Nephron progenitor cell (in vitro differentiated cells): ENCODE measurements at regions not wholly inside any gene's neighbourhood (a gene's known extent, or its start where the extent isn't known, plus 50 kb on each side); places are given as distances from the start of the nearest gene placed in this dataset.

Experiments used
- DNase-seq: peaks from one replicate; pipeline ENCODE4 v3.0.0; 2021
- H3K27ac Mint-ChIP-seq: 2 replicates; pipeline ENCODE4 v1.8.0; 2021; ENCODE audit warnings: mild to moderate bottlenecking, moderate library complexity, mixed read lengths
- H3K27me3 Mint-ChIP-seq: 2 replicates; pipeline ENCODE4 v1.8.0; 2021; ENCODE audit warnings: mild to moderate bottlenecking, low read depth, mixed read lengths; ENCODE audit not compliant: poor library complexity
- H3K36me3 Mint-ChIP-seq: 2 replicates; pipeline ENCODE4 v1.8.0; 2021; ENCODE audit warnings: low read depth, mixed read lengths
- H3K4me1 Mint-ChIP-seq: 2 replicates; pipeline ENCODE4 v1.8.0; 2021; ENCODE audit warnings: mixed read lengths
- H3K4me3 Mint-ChIP-seq: 2 replicates; pipeline ENCODE4 v1.8.0; 2021; ENCODE audit warnings: mild to moderate bottlenecking, moderate library complexity, mixed read lengths
- H3K9me3 Mint-ChIP-seq: 2 replicates; pipeline ENCODE4 v1.8.0; 2021; ENCODE audit warnings: mild to moderate bottlenecking, moderate library complexity, mixed read lengths
- CTCF ChIP-seq: fragments of 200-600 bp; sonication (generic); IDR thresholded peaks from 2 replicates; pipeline ENCODE4 v1.5.0; 2021; ENCODE audit warnings: antibody characterized with exemption

- Mint-ChIP-seq H3K27ac (no peak overlapping the region), H3K27me3 (peaks cover 10% of the 10 kb centered on the region), H3K4me1 (peaks cover 35% of the 10 kb centered on the region), H3K36me3 (no peaks in the 10 kb centered on the region), H3K4me3 (no peak overlapping the region), H3K9me3 (no peaks in the 10 kb centered on the region)
- DNase-seq = no peak
- TF ChIP-seq CTCF = no peak
Measured at GRCh38 chr10:44177610-44178009, 207.3 kb downstream of the CXCL12 start.

- H3K9me3 Mint-ChIP-seq = no peaks in the 10 kb centered on the region
- TF ChIP-seq CTCF = no peak
- peaks cover 45% of the 10 kb centered on the region for H3K4me1 Mint-ChIP-seq
- no peaks in the 10 kb centered on the region for H3K36me3 Mint-ChIP-seq
- DNase-seq = no peak
- peaks cover 12% of the 10 kb centered on the region for H3K27me3 Mint-ChIP-seq
- no peak overlapping the region for H3K4me3 Mint-ChIP-seq
- H3K27ac Mint-ChIP-seq = no peak overlapping the region
Measured at GRCh38 chr10:44176311-44176710, 208.6 kb downstream of the CXCL12 start.

DNA sequence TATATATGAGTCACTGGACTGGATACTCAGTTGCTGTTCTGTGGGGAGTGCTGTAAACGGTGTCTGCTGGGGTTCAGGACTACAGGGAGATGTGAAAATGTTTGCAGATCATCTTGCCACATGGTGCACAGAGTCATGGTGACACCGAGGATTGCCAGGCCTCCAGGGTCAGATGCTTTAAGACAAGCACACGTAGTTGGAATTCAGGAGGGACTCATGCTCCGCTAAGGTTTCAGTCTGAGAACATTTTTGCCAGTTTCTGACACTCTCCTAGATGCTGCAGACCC, 211.3 kb downstream of the CXCL12 start:
- Mint-ChIP-seq H3K4me1 (peaks cover 49% of the 10 kb centered on the region), H3K27ac (peak overlapping the region; percentile 28), H3K27me3 (peaks cover 17% of the 10 kb centered on the region), H3K9me3 (no peaks in the 10 kb centered on the region), H3K4me3 (no peak overlapping the region), H3K36me3 (no peaks in the 10 kb centered on the region)
- TF ChIP-seq CTCF = no peak
- no peak for DNase-seq

DNA sequence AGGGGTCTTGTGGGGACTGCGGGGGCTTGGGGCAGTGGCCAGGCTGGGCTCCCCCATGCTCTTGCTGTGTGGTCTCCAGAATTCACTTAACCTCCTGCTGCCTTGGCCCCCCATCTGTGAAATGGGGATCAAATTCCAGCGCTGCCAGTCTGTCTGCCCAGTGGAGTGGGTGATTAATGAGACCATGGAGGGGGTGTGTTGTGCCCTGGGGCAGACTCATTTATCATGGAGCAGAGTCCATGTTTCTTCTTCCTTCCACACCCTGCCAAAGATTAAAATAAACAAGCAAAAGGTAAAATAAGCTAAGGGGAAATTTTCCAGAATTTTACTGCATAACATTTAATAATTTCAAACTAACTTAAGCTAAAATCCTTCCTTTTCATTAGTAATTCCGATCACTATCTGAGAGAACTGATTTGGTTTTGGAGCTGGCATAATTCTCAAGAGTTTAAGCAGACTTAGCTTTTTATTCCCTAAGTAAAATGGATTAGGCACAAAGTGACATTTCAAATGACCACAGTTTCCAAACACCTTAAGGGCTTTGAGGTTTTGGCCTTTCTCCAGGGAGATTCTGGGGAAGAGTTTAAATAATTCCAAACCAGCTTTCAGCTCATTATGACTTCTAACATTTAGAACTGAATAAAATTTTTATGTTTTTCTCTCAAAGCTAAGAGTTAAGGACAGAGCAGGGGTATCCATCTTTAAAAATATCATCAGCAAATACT, 211.9 kb downstream of the CXCL12 start:
- peaks cover 21% of the 10 kb centered on the region for H3K27me3 Mint-ChIP-seq
- no peaks in the 10 kb centered on the region for H3K9me3 Mint-ChIP-seq
- DNase-seq = peak; percentile 17
- no peaks in the 10 kb centered on the region for H3K36me3 Mint-ChIP-seq
- TF ChIP-seq CTCF = no peak
- H3K27ac Mint-ChIP-seq = no peak overlapping the region
- H3K4me1 Mint-ChIP-seq = peaks cover 53% of the 10 kb centered on the region
- H3K4me3 Mint-ChIP-seq = no peak overlapping the region

DNA sequence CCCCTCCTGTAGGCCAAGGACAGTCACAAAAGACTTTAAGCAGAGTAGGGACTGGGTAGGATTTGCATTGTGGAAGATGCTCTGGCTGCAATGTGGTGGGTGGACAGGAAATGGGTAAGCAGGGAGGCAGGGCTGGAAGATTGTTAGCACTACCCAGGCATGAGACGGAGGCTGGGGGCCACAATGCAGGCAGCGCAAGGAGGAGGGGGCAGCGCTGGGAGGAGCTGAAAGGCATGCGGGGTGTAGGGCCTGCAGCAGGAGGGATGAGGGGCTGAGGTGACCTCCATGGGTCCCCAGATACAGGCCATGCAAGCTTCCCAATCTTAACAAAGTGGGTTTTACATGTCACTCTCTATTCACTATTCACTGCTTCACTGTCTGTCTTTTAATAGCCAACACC, 213.1 kb downstream of the CXCL12 start:
- H3K36me3 Mint-ChIP-seq = no peaks in the 10 kb centered on the region
- H3K27ac Mint-ChIP-seq = no peak overlapping the region
- H3K4me3 Mint-ChIP-seq = no peak overlapping the region
- TF ChIP-seq CTCF = no peak
- no peak for DNase-seq
- no peaks in the 10 kb centered on the region for H3K9me3 Mint-ChIP-seq
- peaks cover 25% of the 10 kb centered on the region for H3K27me3 Mint-ChIP-seq
- peaks cover 53% of the 10 kb centered on the region for H3K4me1 Mint-ChIP-seq

DNA sequence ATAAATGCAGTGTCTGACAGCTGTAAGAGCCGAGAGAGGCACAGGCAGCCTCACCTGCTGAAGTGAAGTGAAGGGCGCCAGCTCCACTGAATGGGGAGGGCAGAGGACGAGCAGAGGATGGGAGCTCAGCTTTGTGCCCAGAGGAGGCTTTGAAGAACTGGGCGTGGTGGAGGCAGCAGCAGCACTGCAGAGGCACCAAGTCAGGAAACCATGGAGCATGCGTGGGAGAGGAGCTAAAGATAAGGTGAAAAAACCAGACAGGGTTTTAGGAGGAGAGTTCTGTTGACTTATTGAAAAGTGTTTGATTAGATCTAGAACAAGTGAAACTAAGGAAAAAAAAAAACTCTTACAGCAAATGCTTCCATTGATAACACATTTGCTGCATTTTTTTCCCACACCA, 216.4 kb downstream of the CXCL12 start:
- Mint-ChIP-seq H3K36me3 (no peaks in the 10 kb centered on the region), H3K27me3 (peaks cover 22% of the 10 kb centered on the region), H3K27ac (no peak overlapping the region), H3K4me1 (peaks cover 32% of the 10 kb centered on the region), H3K4me3 (no peak overlapping the region), H3K9me3 (no peaks in the 10 kb centered on the region)
- no peak for TF ChIP-seq CTCF
- DNase-seq = no peak
